Testis (tissue), 2 donors: ENCODE measurements at regions not wholly inside any gene's neighbourhood (a gene's known extent, or its start where the extent isn't known, plus 50 kb on each side); places are given as distances from the start of the nearest gene placed in this dataset.

Experiments
- CTCF ChIP-seq, 3 experiments: fragments of 450-650 bp in 2 of 3; fragments of 200-600 bp in 1 of 3; sonication (generic) in 1 of 3; IDR thresholded peaks; one replicate each; pipeline ENCODE4 v1.5.1; 2016 to 2019; ENCODE audit warnings: antibody characterized with exemption in 3 of 3, mild to moderate bottlenecking in 2 of 3, moderate library complexity in 1 of 3
- POLR2A ChIP-seq: fragments of 450-650 bp; IDR thresholded peaks from one replicate; pipeline ENCODE4 v1.6.1; 2017; ENCODE audit warnings: antibody characterized with exemption, mild to moderate bottlenecking, moderate library complexity

- TF ChIP-seq CTCF (IDR thresholded peaks at IDR 0.05) (no peak), POLR2A (no peak)
Observed at GRCh38 chr12:19666070-19666469, 226.8 kb downstream of the AEBP2 start.
